ENCODE measurements at regions not wholly inside any gene's neighbourhood (a gene's known extent, or its start where the extent isn't known, plus 50 kb on each side); places are given as distances from the start of the nearest gene placed in this dataset.

GRCh38 chr1:57881639-57882038, 457.8 kb upstream of the DAB1 start:
- Histone ChIP-seq H3K4me1 (no peaks in the 10 kb centered on the region), H3K9me3 (no peaks in the 10 kb centered on the region), H3K36me3 (no peaks in the 10 kb centered on the region), H3K4me3 (ENCODE audit: low read depth, low read length) (no peak overlapping the region), H3K27me3 (no peaks in the 10 kb centered on the region)
- DNase-seq = no peak
- no peak for TF ChIP-seq CTCF (IDR thresholded peaks at IDR 0.05; ENCODE audit: low read depth, low read length)

GRCh38 chr1:57879700-57880099, 455.8 kb upstream of the DAB1 start:
- no peak for DNase-seq
- H3K36me3 ChIP-seq = no peaks in the 10 kb centered on the region
- TF ChIP-seq CTCF (IDR thresholded peaks at IDR 0.05; ENCODE audit: low read depth, low read length) = no peak
- H3K9me3 ChIP-seq = no peaks in the 10 kb centered on the region
- H3K27me3 ChIP-seq = no peaks in the 10 kb centered on the region
- no peaks in the 10 kb centered on the region for H3K4me1 ChIP-seq
- H3K4me3 ChIP-seq (ENCODE audit: low read depth, low read length) = no peak overlapping the region

GRCh38 chr1:57874418-57874877, 450.6 kb upstream of the DAB1 start:
- no peaks in the 10 kb centered on the region for H3K27me3 ChIP-seq
- no peaks in the 10 kb centered on the region for H3K36me3 ChIP-seq
- no peak for TF ChIP-seq CTCF (IDR thresholded peaks at IDR 0.05; ENCODE audit: low read depth, low read length)
- no peaks in the 10 kb centered on the region for H3K9me3 ChIP-seq
- no peak for DNase-seq
- H3K4me1 ChIP-seq = no peaks in the 10 kb centered on the region
- H3K4me3 ChIP-seq (ENCODE audit: low read depth, low read length) = no peak overlapping the region

- no peaks in the 10 kb centered on the region for H3K27me3 ChIP-seq
- H3K4me1 ChIP-seq = no peaks in the 10 kb centered on the region
- TF ChIP-seq CTCF (IDR thresholded peaks at IDR 0.05; ENCODE audit: low read depth, low read length) = no peak
- H3K9me3 ChIP-seq = no peaks in the 10 kb centered on the region
- no peak overlapping the region for H3K4me3 ChIP-seq (ENCODE audit: low read depth, low read length)
- DNase-seq = no peak
- H3K36me3 ChIP-seq = no peaks in the 10 kb centered on the region
Observed at GRCh38 chr1:57872913-57873312, 449.1 kb upstream of the DAB1 start.

- H3K4me1 ChIP-seq = no peaks in the 10 kb centered on the region
- H3K4me3 ChIP-seq (ENCODE audit: low read depth, low read length) = no peak overlapping the region
- no peaks in the 10 kb centered on the region for H3K36me3 ChIP-seq
- DNase-seq = no peak
- H3K9me3 ChIP-seq = no peaks in the 10 kb centered on the region
- TF ChIP-seq CTCF (IDR thresholded peaks at IDR 0.05; ENCODE audit: low read depth, low read length) = no peak
- H3K27me3 ChIP-seq = no peaks in the 10 kb centered on the region
Observed at GRCh38 chr1:57868908-57869307, 445.0 kb upstream of the DAB1 start.

- no peaks in the 10 kb centered on the region for H3K36me3 ChIP-seq
- H3K9me3 ChIP-seq = no peaks in the 10 kb centered on the region
- H3K4me1 ChIP-seq = no peaks in the 10 kb centered on the region
- no peak for TF ChIP-seq CTCF (IDR thresholded peaks at IDR 0.05; ENCODE audit: low read depth, low read length)
- H3K27me3 ChIP-seq = no peaks in the 10 kb centered on the region
- DNase-seq = no peak
- no peak overlapping the region for H3K4me3 ChIP-seq (ENCODE audit: low read depth, low read length)
Observed at GRCh38 chr1:57868239-57868638, 444.4 kb upstream of the DAB1 start.
